Keratinocyte (primary cell): ENCODE measurements at regions not wholly inside any gene's neighbourhood (a gene's known extent, or its start where the extent isn't known, plus 50 kb on each side); places are given as distances from the start of the nearest gene placed in this dataset.

Source experiments
- DNase-seq: peaks from one replicate; pipeline ENCODE4 v3.0.0-alpha.2; 2011; ENCODE audit warnings: low read depth, missing footprints, low spot score
- FAIRE-seq: peaks from 2 replicates; lab custom pipeline; 2011; peaks lifted over from hg19 to GRCh38; lab: Jason Lieb, UNC
- H2AFZ ChIP-seq: 2 replicates; pipeline ENCODE4 v1.6.0; 2012; ENCODE audit warnings: low read length, control low read depth, inconsistent platforms; ENCODE audit not compliant: control insufficient read depth
- H3K27ac ChIP-seq: 2 replicates; pipeline ENCODE4 v1.5.1; 2011; ENCODE audit warnings: low read length; ENCODE audit not compliant: control insufficient read depth, insufficient read depth
- H3K27me3 ChIP-seq: 3 replicates; pipeline ENCODE4 v1.6.0; 2011; ENCODE audit warnings: low read length; ENCODE audit not compliant: control insufficient read depth, insufficient read depth; ENCODE audit errors: extremely low read depth
- H3K36me3 ChIP-seq, 2 experiments: 2 replicates in 1 of 2; 3 replicates in 1 of 2; pipeline ENCODE4 v1.5.1; 2011; ENCODE audit warnings: low read length in 2 of 2, mild to moderate bottlenecking in 1 of 2; ENCODE audit not compliant: control insufficient read depth in 2 of 2, insufficient read depth in 2 of 2; ENCODE audit errors: extremely low read depth in 1 of 2
- H3K4me1 ChIP-seq: 3 replicates; pipeline ENCODE4 v1.5.1; 2011; ENCODE audit warnings: low read length; ENCODE audit not compliant: control insufficient read depth, insufficient read depth; ENCODE audit errors: extremely low read depth
- H3K4me2 ChIP-seq: 3 replicates; pipeline ENCODE4 v1.6.0; 2011; ENCODE audit warnings: low read depth, low read length; ENCODE audit not compliant: control insufficient read depth, insufficient read depth; ENCODE audit errors: extremely low read depth
- H3K4me3 ChIP-seq, 3 experiments: fragments of 200-600 bp in 1 of 3; sonication (generic) in 1 of 3; 2 replicates in 2 of 3; 3 replicates in 1 of 3; pipeline ENCODE4 v1.5.1; 2011 to 2016; ENCODE audit warnings: low read length in 3 of 3, mild to moderate bottlenecking in 3 of 3, control low read depth in 2 of 3, inconsistent platforms in 1 of 3, low read depth in 1 of 3, mixed read lengths in 1 of 3, mixed run types in 1 of 3, moderate library complexity in 1 of 3; ENCODE audit not compliant: control insufficient read depth in 2 of 3, insufficient read depth in 2 of 3; ENCODE audit errors: extremely low read depth in 1 of 3
- H3K79me2 ChIP-seq: 2 replicates; pipeline ENCODE4 v1.6.0; 2012; ENCODE audit warnings: low read length; ENCODE audit not compliant: control insufficient read depth, insufficient read depth
- H3K9ac ChIP-seq: 3 replicates; pipeline ENCODE4 v1.6.0; 2011; ENCODE audit warnings: low read length; ENCODE audit not compliant: control insufficient read depth, insufficient read depth; ENCODE audit errors: extremely low read depth
- H3K9me1 ChIP-seq: 3 replicates; pipeline ENCODE4 v1.6.0; 2011; ENCODE audit warnings: low read length; ENCODE audit not compliant: control insufficient read depth, insufficient read depth; ENCODE audit errors: extremely low read depth
- H3K9me3 ChIP-seq: 2 replicates; pipeline ENCODE4 v1.5.1; 2012; ENCODE audit warnings: low read depth, low read length; ENCODE audit not compliant: control insufficient read depth
- H4K20me1 ChIP-seq: 3 replicates; pipeline ENCODE4 v1.6.0; 2011; ENCODE audit warnings: low read length; ENCODE audit not compliant: control insufficient read depth, insufficient read depth; ENCODE audit errors: extremely low read depth
- EZH2 ChIP-seq: IDR thresholded peaks from one replicate; pipeline ENCODE4 v1.6.1; 2012; ENCODE audit warnings: inconsistent platforms, mild to moderate bottlenecking, low read length, moderate library complexity
- dilution Hi-C: fragments of 300-500 bp; cut with MboI; formaldehyde crosslinking; loops from one replicate; pipeline ENCODE4 v1.7.0; 2020; ENCODE audit warnings: low sequenced_read_pairs; ENCODE audit not compliant: extremely low pct_ligation_motif_present
- TF ChIP-seq, protein P1 (sequence below), 3 experiments: IDR thresholded peaks in 1 of 3; conservative IDR thresholded peaks in 1 of 3; optimal IDR thresholded peaks in 1 of 3; 2 replicates in 2 of 3; 3 replicates in 1 of 3; pipeline versions ENCODE3 to v1.5.1; 2011; ENCODE audit warnings: low read length in 3 of 3, mild to moderate bottlenecking in 3 of 3, moderate library complexity in 2 of 3, control low read depth in 1 of 3, inconsistent platforms in 1 of 3; ENCODE audit not compliant: insufficient read depth in 2 of 3; ENCODE audit errors: extremely low read depth in 1 of 3

DNA sequence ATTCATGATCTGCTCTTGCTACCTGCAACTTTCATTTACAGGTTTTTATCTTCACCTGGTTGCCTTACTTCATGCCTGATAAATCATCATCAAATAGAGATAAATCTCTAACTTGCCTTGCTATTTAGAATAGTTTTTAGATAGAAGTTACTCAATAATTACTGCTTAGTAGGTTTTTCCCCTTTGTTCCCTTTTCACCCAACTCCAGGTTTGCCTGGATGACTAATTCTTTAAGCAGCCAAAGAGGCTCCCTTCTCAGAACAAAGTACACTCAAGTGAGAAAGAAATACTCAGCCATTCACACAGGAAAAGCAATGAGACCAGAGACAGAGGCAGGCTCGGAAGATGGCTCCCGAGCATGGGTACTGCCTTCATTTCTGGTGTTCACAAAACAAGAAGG is 268.1 kb upstream of the CRBN start:
- dilution Hi-C loops: no loop called here
- Histone ChIP-seq H3K9me1 (no peaks in the 10 kb centered on the region), H3K27me3 (no peaks in the 10 kb centered on the region), H3K27ac (no peak overlapping the region), H3K4me1 (no peaks in the 10 kb centered on the region), H2AFZ (no peak overlapping the region), H3K9me3 (no peaks in the 10 kb centered on the region), H3K4me2 (no peak overlapping the region), H3K36me3 (no peaks in the 10 kb centered on the region), H3K4me3 (no peak overlapping the region), H3K9ac (no peak overlapping the region), H3K79me2 (no peaks in the 10 kb centered on the region), H4K20me1 (no peaks in the 10 kb centered on the region)
- FAIRE-seq (no peak), DNase-seq (no peak)
- TF ChIP-seq, protein P1, sequence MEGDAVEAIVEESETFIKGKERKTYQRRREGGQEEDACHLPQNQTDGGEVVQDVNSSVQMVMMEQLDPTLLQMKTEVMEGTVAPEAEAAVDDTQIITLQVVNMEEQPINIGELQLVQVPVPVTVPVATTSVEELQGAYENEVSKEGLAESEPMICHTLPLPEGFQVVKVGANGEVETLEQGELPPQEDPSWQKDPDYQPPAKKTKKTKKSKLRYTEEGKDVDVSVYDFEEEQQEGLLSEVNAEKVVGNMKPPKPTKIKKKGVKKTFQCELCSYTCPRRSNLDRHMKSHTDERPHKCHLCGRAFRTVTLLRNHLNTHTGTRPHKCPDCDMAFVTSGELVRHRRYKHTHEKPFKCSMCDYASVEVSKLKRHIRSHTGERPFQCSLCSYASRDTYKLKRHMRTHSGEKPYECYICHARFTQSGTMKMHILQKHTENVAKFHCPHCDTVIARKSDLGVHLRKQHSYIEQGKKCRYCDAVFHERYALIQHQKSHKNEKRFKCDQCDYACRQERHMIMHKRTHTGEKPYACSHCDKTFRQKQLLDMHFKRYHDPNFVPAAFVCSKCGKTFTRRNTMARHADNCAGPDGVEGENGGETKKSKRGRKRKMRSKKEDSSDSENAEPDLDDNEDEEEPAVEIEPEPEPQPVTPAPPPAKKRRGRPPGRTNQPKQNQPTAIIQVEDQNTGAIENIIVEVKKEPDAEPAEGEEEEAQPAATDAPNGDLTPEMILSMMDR (optimal IDR thresholded peaks at IDR 0.05 in 1 of 3, IDR thresholded peaks at IDR 0.05 in 1 of 3, conservative IDR thresholded peaks at IDR 0.05 in 1 of 3; ENCODE audit: extremely low read depth in 1 of 3, insufficient read depth in 2 of 3, low read length in 3 of 3): no peak
- no peak for TF ChIP-seq EZH2

DNA sequence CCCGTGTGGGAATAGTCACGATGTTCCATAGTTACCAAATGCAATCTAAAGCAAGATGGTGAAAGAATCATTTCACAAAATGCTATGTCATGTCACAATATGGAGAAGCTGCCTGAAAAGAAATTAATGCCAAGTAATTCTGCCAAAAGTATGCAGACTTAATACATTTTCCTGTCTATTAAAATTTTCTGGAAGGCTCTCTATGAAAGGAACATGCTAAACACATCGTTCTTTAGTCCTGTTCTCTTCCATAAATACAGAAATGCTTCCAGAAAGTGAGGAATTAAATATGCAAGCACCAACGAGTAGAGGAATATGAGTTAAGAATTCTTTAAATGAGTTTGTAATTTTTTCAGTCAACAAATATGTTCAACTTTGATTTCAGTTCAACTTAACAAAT is 266.8 kb upstream of the CRBN start:
- dilution Hi-C loops: no loop called here
- FAIRE-seq: no peak

More for the DNA sequence above, 266.8 kb upstream of the CRBN start:
- H3K27ac ChIP-seq: no peak overlapping the region
- H3K79me2 ChIP-seq: no peaks in the 10 kb centered on the region
- H4K20me1 ChIP-seq: no peaks in the 10 kb centered on the region
- H3K4me2 ChIP-seq: no peak overlapping the region
- H3K27me3 ChIP-seq: no peaks in the 10 kb centered on the region
- no peak overlapping the region for H3K9ac ChIP-seq
- no peak for TF ChIP-seq EZH2
- TF ChIP-seq, protein P1 (optimal IDR thresholded peaks at IDR 0.05 in 1 of 3, IDR thresholded peaks at IDR 0.05 in 1 of 3, conservative IDR thresholded peaks at IDR 0.05 in 1 of 3; ENCODE audit: extremely low read depth in 1 of 3, insufficient read depth in 2 of 3, low read length in 3 of 3): no peak
- no peak overlapping the region for H3K4me3 ChIP-seq
- no peaks in the 10 kb centered on the region for H3K9me3 ChIP-seq
- H3K36me3 ChIP-seq: no peaks in the 10 kb centered on the region
- DNase-seq: no peak
- H3K9me1 ChIP-seq: no peaks in the 10 kb centered on the region
- no peaks in the 10 kb centered on the region for H3K4me1 ChIP-seq
- H2AFZ ChIP-seq: no peak overlapping the region
